CD4-positive, alpha-beta T cell (primary cell): ENCODE measurements at regions not wholly inside any gene's neighbourhood (a gene's known extent, or its start where the extent isn't known, plus 50 kb on each side); places are given as distances from the start of the nearest gene placed in this dataset.

Experiments
- ATAC-seq: fragments of 200-7000 bp; cut with Tn5 transposase; one replicate; pipeline ENCODE4 v1.10.0; 2022; ENCODE audit warnings: mild to moderate bottlenecking; ENCODE audit not compliant: poor library complexity
- CTCF ChIA-PET: fragments of 350-600 bp; sonication (Branson Sonifier 250); formaldehyde crosslinking; loops from one replicate; lab custom pipeline; 2021; ENCODE audit warnings: antibody characterized with exemption, inconsistent platforms; lab: Charles Lee
- POLR2A ChIA-PET: fragments of 350-600 bp; sonication (Branson Sonifier 250); formaldehyde crosslinking; loops from one replicate; lab custom pipeline; 2021; ENCODE audit warnings: antibody characterized with exemption, inconsistent platforms; lab: Charles Lee
- DNase-seq, 14 experiments: peaks; one replicate each; pipeline ENCODE4 v3.0.0-alpha.2; 2013 to 2020; ENCODE audit warnings: mixed read lengths in 2 of 14
- H3K27ac ChIP-seq, 2 donors: one replicate each; pipeline versions ENCODE4 v1.5.1 to v1.7.0; 2013; ENCODE audit warnings: low read length in 2 of 2, low read depth in 1 of 2, mild to moderate bottlenecking in 1 of 2
- H3K27me3 ChIP-seq, 2 experiments: 1 replicate in 1 of 2; 2 replicates in 1 of 2; pipeline versions ENCODE4 v1.6.1 to v1.7.0; 2013; ENCODE audit warnings: low read length in 2 of 2, control low read depth in 1 of 2, mild to moderate bottlenecking in 1 of 2, moderate library complexity in 1 of 2; ENCODE audit not compliant: insufficient read depth in 2 of 2, control insufficient read depth in 1 of 2
- H3K36me3 ChIP-seq: one replicate; pipeline ENCODE4 v1.6.1; 2013; ENCODE audit warnings: low read length, control low read depth; ENCODE audit not compliant: insufficient read depth
- H3K4me1 ChIP-seq: one replicate; pipeline ENCODE4 v1.6.1; 2013; ENCODE audit warnings: low read length, control low read depth; ENCODE audit not compliant: insufficient read depth
- H3K4me3 ChIP-seq: one replicate; pipeline ENCODE4 v1.5.1; 2013; ENCODE audit warnings: mild to moderate bottlenecking, low read length, moderate library complexity
- H3K9me3 ChIP-seq, 2 experiments: 1 replicate in 1 of 2; 2 replicates in 1 of 2; pipeline versions ENCODE4 v1.6.1 to v1.7.0; 2013; ENCODE audit warnings: low read length in 2 of 2, mild to moderate bottlenecking in 2 of 2, control low read depth in 1 of 2, moderate library complexity in 1 of 2; ENCODE audit not compliant: control insufficient read depth in 1 of 2, insufficient read depth in 1 of 2
- H3K27ac Mint-ChIP-seq: one replicate; pipeline ENCODE4 v1.8.0; 2020; ENCODE audit warnings: mixed read lengths
- H3K27me3 Mint-ChIP-seq: one replicate; pipeline ENCODE4 v1.8.0; 2021; ENCODE audit warnings: mixed read lengths
- H3K36me3 Mint-ChIP-seq: one replicate; pipeline ENCODE4 v1.8.0; 2021; ENCODE audit warnings: low read depth, mixed read lengths
- H3K4me1 Mint-ChIP-seq: one replicate; pipeline ENCODE4 v1.8.0; 2021; ENCODE audit warnings: low read depth, mixed read lengths
- H3K4me3 Mint-ChIP-seq: one replicate; pipeline ENCODE4 v1.8.0; 2020; ENCODE audit warnings: mild to moderate bottlenecking, mixed read lengths
- H3K9me3 Mint-ChIP-seq: one replicate; pipeline ENCODE4 v1.8.0; 2020; ENCODE audit warnings: mixed read lengths
- intact Hi-C, 2 experiments: fragments of 100-400 bp; cut with DNase I in 1 of 2; cut with micrococcal nuclease in 1 of 2; formaldehyde crosslinking; loops; one replicate each; pipeline versions ENCODE4 v1.15.1 to v1.9.0; 2023 to 2025; cut with DNase I, micrococcal nuclease
- TF ChIP-seq, protein P1 (sequence below): fragments of 200-600 bp; IDR thresholded peaks from one replicate; pipeline ENCODE4 v1.8.0; 2022; ENCODE audit warnings: antibody characterized with exemption, mild to moderate bottlenecking

DNA sequence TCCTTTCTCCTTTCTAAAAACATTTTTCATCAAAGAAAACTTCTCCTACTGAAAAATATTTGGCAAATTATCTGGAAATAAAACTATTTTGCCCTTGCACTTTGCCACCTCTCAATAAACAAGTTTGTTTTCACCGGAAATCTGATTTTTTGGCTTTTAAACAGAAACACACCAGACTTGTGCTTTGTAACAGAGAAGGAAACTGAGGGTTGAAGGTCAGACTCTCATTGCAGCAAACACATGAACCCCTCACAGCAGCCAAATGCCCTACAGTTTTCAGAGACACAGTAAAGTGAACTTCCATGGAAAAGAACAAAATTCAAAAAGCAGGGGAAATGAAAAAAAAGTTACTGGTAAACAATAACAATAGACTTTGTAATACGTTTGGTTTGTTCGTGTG is 95.6 kb upstream of the WDR17 start:
- Histone ChIP-seq H3K9me3 (peaks cover 0 to 3% of the 10 kb centered on the region in 2 experiments), H3K27ac (no peak overlapping the region), H3K36me3 (no peaks in the 10 kb centered on the region), H3K4me1 (no peaks in the 10 kb centered on the region), H3K27me3 (no peaks in the 10 kb centered on the region), H3K4me3 (no peak overlapping the region)
- Mint-ChIP-seq H3K4me1 (no peaks in the 10 kb centered on the region), H3K27ac (no peak overlapping the region), H3K4me3 (no peak overlapping the region), H3K9me3 (no peaks in the 10 kb centered on the region), H3K27me3 (no peaks in the 10 kb centered on the region), H3K36me3 (no peaks in the 10 kb centered on the region)
- DNase-seq, result no peak
- ChIA-PET POLR2A (no interaction called here), CTCF (no interaction called here)
- intact Hi-C loops, result no loop called here
- ATAC-seq, result no peak
- TF ChIP-seq, protein P1, sequence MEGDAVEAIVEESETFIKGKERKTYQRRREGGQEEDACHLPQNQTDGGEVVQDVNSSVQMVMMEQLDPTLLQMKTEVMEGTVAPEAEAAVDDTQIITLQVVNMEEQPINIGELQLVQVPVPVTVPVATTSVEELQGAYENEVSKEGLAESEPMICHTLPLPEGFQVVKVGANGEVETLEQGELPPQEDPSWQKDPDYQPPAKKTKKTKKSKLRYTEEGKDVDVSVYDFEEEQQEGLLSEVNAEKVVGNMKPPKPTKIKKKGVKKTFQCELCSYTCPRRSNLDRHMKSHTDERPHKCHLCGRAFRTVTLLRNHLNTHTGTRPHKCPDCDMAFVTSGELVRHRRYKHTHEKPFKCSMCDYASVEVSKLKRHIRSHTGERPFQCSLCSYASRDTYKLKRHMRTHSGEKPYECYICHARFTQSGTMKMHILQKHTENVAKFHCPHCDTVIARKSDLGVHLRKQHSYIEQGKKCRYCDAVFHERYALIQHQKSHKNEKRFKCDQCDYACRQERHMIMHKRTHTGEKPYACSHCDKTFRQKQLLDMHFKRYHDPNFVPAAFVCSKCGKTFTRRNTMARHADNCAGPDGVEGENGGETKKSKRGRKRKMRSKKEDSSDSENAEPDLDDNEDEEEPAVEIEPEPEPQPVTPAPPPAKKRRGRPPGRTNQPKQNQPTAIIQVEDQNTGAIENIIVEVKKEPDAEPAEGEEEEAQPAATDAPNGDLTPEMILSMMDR, result no peak

DNA sequence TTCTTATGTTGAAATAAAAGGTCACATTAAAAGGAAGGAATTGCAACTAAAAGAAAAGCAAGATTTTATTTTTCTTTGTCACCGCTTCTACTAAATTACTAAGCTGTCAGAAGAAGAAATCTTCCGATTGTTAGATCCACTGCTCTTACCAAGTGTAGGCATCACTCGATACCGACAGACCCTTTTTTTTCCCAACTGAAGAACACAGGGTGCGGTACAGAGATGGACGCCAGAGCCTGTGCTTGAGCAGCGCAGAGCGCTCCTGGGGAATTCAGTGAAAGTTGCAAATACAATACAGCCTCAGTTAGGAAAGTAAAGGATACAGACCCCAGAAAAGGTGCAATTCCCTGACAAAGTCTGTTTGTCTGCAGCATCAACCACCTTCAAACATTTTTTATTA is 94.9 kb upstream of the WDR17 start:
- Mint-ChIP-seq H3K27me3 (no peaks in the 10 kb centered on the region), H3K4me1 (no peaks in the 10 kb centered on the region), H3K36me3 (no peaks in the 10 kb centered on the region), H3K9me3 (no peaks in the 10 kb centered on the region), H3K27ac (no peak overlapping the region), H3K4me3 (no peak overlapping the region)
- ChIA-PET POLR2A (no interaction called here), CTCF (interaction anchor here (1.1 kb wide), 1 partner anchor 44 kb away, joined by 3 read pairs; no protein-coding TSS in a partner anchor)
- ATAC-seq (no peak), DNase-seq (no peak)
- intact Hi-C loops, result no loop called here
- H3K4me1 ChIP-seq, result no peaks in the 10 kb centered on the region
- H3K27me3 ChIP-seq, result no peaks in the 10 kb centered on the region
- no peaks in the 10 kb centered on the region for H3K36me3 ChIP-seq
- H3K4me3 ChIP-seq, result no peak overlapping the region
- H3K27ac ChIP-seq, result no peak overlapping the region
- H3K9me3 ChIP-seq, result peaks cover 0 to 3% of the 10 kb centered on the region in 2 experiments
- TF ChIP-seq, protein P1, result no peak

DNA sequence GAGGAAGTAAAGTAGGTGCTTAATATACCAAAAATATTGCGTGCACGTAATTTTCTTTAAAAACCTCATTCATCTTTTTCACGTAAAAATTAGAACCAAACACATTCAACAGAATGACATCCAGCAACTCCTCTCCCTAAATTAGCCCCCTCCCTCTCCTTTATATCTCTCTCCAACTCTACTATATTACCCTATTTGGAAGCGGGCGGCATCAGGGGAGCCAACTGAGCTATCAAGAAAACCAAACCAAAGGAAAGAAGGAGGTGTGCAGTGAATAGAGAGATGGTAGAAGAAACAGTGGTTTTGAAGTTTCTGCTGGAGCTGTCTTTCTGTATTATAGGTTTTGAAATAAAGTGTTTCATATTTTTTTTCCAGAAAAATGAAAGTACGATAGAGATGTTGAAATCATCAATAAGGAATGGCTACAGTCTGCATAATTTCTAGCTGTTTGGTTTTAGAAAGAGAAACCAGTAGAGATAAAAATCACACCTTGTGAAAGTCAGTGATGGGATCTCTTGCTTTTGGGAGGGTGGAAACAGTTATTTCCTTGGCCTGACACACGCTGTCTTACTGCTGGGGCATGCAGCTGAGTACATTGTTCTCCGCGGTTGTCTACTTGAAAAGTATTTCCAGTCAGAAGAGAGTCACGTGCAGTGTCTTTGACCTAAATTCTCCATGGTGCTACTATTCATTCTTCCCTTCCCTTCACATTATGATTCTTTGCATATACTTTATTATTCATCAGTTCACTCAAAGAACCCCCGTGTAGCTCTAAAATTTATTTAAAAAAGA is 94.1 kb upstream of the WDR17 start:
- H3K27ac Mint-ChIP-seq, result no peak overlapping the region
- Histone ChIP-seq H3K27ac (no peak overlapping the region), H3K27me3 (no peaks in the 10 kb centered on the region), H3K4me3 (no peak overlapping the region), H3K36me3 (no peaks in the 10 kb centered on the region), H3K9me3 (peaks cover 0 to 3% of the 10 kb centered on the region in 2 experiments), H3K4me1 (no peaks in the 10 kb centered on the region)
- DNase-seq, result no peak
- CTCF ChIA-PET, result interaction anchor here (0.7 to 1.1 kb wide), 2 partner anchors 43 to 421 kb away, joined by 3 read pairs; no protein-coding TSS in a partner anchor
- H3K4me1 Mint-ChIP-seq, result no peaks in the 10 kb centered on the region
- no peaks in the 10 kb centered on the region for H3K9me3 Mint-ChIP-seq
- TF ChIP-seq, protein P1, result no peak
- ATAC-seq, result no peak
- POLR2A ChIA-PET, result no interaction called here
- H3K27me3 Mint-ChIP-seq, result no peaks in the 10 kb centered on the region
- no peaks in the 10 kb centered on the region for H3K36me3 Mint-ChIP-seq
- H3K4me3 Mint-ChIP-seq, result no peak overlapping the region
- intact Hi-C loops, result no loop called here
